ENCODE measurements at regions not wholly inside any gene's neighbourhood (a gene's known extent, or its start where the extent isn't known, plus 50 kb on each side); places are given as distances from the start of the nearest gene placed in this dataset.

GRCh38 chr4:128596853-128597252 lies 212.6 kb upstream of the JADE1 start:
- Histone ChIP-seq H3K36me3 (ENCODE audit: insufficient read depth, low read length) (no peaks in the 10 kb centered on the region), H3K4me2 (ENCODE audit: low read depth, low read length, poor library complexity, severe bottlenecking) (no peak overlapping the region), H2AFZ (ENCODE audit: low read length) (no peak overlapping the region), H3K27me3 (ENCODE audit: insufficient read depth, low read length, poor library complexity, severe bottlenecking) (no peaks in the 10 kb centered on the region), H4K20me1 (ENCODE audit: insufficient read depth, low read length, poor library complexity, severe bottlenecking) (no peaks in the 10 kb centered on the region), H3K4me1 (ENCODE audit: insufficient read depth, low read length, poor library complexity, severe bottlenecking) (no peaks in the 10 kb centered on the region), H3K9ac (ENCODE audit: low read depth, low read length, poor library complexity, severe bottlenecking) (no peak overlapping the region), H3K79me2 (ENCODE audit: insufficient read depth, low read length) (no peaks in the 10 kb centered on the region), H3K9me2 (replicated peaks; ENCODE audit: low read depth, low read length) (no peaks in the 10 kb centered on the region), H3K9me3 (ENCODE audit: insufficient read depth, low read depth, low read length) (no peaks in the 10 kb centered on the region), H3K4me3 (ENCODE audit: low read length, poor library complexity, severe bottlenecking) (no peak overlapping the region), H3F3A (ENCODE audit: low read depth) (no peaks in the 10 kb centered on the region)
- no peak for TF ChIP-seq EZH2phosphoT487 (IDR thresholded peaks at IDR 0.05; ENCODE audit: borderline replicate concordance)
- TF ChIP-seq, protein P1, sequence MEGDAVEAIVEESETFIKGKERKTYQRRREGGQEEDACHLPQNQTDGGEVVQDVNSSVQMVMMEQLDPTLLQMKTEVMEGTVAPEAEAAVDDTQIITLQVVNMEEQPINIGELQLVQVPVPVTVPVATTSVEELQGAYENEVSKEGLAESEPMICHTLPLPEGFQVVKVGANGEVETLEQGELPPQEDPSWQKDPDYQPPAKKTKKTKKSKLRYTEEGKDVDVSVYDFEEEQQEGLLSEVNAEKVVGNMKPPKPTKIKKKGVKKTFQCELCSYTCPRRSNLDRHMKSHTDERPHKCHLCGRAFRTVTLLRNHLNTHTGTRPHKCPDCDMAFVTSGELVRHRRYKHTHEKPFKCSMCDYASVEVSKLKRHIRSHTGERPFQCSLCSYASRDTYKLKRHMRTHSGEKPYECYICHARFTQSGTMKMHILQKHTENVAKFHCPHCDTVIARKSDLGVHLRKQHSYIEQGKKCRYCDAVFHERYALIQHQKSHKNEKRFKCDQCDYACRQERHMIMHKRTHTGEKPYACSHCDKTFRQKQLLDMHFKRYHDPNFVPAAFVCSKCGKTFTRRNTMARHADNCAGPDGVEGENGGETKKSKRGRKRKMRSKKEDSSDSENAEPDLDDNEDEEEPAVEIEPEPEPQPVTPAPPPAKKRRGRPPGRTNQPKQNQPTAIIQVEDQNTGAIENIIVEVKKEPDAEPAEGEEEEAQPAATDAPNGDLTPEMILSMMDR (conservative IDR thresholded peaks at IDR 0.05; ENCODE audit: low read length) = no peak

DNA sequence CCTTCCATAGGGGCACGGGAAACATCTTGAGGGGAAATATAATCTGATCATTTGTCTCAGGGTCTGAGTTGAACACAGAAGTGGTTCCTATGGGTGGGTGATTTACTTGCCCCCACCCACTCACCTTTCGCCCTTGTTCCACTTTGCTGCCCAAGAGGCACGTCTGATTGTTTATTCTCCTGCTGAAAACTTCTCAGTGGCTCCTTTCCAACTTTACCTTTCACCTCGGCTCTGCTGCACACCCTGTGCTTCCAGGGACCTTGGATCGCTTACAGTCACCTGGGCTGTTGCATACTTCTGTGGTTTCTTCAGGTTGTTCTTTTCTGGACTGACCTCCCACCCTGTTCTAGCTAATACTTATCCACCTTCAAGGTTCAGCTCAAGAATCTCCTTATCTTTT lies 213.4 kb upstream of the JADE1 start:
- no peak overlapping the region for H3K4me2 ChIP-seq (ENCODE audit: low read depth, low read length, poor library complexity, severe bottlenecking)
- no peaks in the 10 kb centered on the region for H3K9me2 ChIP-seq (replicated peaks; ENCODE audit: low read depth, low read length)
- no peaks in the 10 kb centered on the region for H3K36me3 ChIP-seq (ENCODE audit: insufficient read depth, low read length)

DNA sequence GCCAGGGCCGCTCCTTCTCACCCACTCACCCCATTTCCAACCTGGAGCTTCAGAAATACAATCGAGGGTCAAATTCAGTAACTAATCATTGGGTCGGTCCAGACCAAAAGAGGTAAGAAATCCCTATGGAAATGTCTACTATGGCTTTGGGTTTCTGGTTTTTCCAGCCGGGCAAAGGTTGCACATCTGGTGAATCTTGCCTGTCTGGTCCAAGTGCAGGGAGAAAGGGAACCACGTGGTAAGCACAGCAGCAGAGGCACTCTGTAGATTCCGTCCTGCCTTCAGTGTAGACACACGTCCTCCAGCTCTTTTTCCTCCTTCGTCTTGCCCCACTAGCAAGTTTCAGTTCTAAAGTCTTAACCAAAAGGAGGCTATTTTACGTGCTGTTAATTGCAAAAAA lies 218.0 kb upstream of the JADE1 start:
- no peaks in the 10 kb centered on the region for H4K20me1 ChIP-seq (ENCODE audit: insufficient read depth, low read length, poor library complexity, severe bottlenecking)
- H3K9me2 ChIP-seq (replicated peaks; ENCODE audit: low read depth, low read length) = no peaks in the 10 kb centered on the region
- H3K36me3 ChIP-seq (ENCODE audit: insufficient read depth, low read length) = no peaks in the 10 kb centered on the region
- no peak overlapping the region for H3K4me2 ChIP-seq (ENCODE audit: low read depth, low read length, poor library complexity, severe bottlenecking)
- no peaks in the 10 kb centered on the region for H3K4me1 ChIP-seq (ENCODE audit: insufficient read depth, low read length, poor library complexity, severe bottlenecking)
- no peak overlapping the region for H3K4me3 ChIP-seq (ENCODE audit: low read length, poor library complexity, severe bottlenecking)
- H3K79me2 ChIP-seq (ENCODE audit: insufficient read depth, low read length) = no peaks in the 10 kb centered on the region
- no peak overlapping the region for H3K9ac ChIP-seq (ENCODE audit: low read depth, low read length, poor library complexity, severe bottlenecking)
- H2AFZ ChIP-seq (ENCODE audit: low read length) = no peak overlapping the region
- H3K9me3 ChIP-seq (ENCODE audit: insufficient read depth, low read depth, low read length) = no peaks in the 10 kb centered on the region
- TF ChIP-seq, protein P1 (conservative IDR thresholded peaks at IDR 0.05; ENCODE audit: low read length) = no peak
- no peak for TF ChIP-seq EZH2phosphoT487 (IDR thresholded peaks at IDR 0.05; ENCODE audit: borderline replicate concordance)
- H3F3A ChIP-seq (ENCODE audit: low read depth) = no peaks in the 10 kb centered on the region
- H3K27me3 ChIP-seq (ENCODE audit: insufficient read depth, low read length, poor library complexity, severe bottlenecking) = no peaks in the 10 kb centered on the region

More for the DNA sequence above, 213.4 kb upstream of the JADE1 start:
- H4K20me1 ChIP-seq (ENCODE audit: insufficient read depth, low read length, poor library complexity, severe bottlenecking) = no peaks in the 10 kb centered on the region
- no peak overlapping the region for H2AFZ ChIP-seq (ENCODE audit: low read length)
- H3K4me3 ChIP-seq (ENCODE audit: low read length, poor library complexity, severe bottlenecking) = no peak overlapping the region
- TF ChIP-seq, protein P1 (conservative IDR thresholded peaks at IDR 0.05; ENCODE audit: low read length) = no peak
- TF ChIP-seq EZH2phosphoT487 (IDR thresholded peaks at IDR 0.05; ENCODE audit: borderline replicate concordance) = no peak
- H3K79me2 ChIP-seq (ENCODE audit: insufficient read depth, low read length) = no peaks in the 10 kb centered on the region
- H3F3A ChIP-seq (ENCODE audit: low read depth) = no peaks in the 10 kb centered on the region
- H3K4me1 ChIP-seq (ENCODE audit: insufficient read depth, low read length, poor library complexity, severe bottlenecking) = no peaks in the 10 kb centered on the region
- no peaks in the 10 kb centered on the region for H3K9me3 ChIP-seq (ENCODE audit: insufficient read depth, low read depth, low read length)
- H3K27me3 ChIP-seq (ENCODE audit: insufficient read depth, low read length, poor library complexity, severe bottlenecking) = no peaks in the 10 kb centered on the region
- no peak overlapping the region for H3K9ac ChIP-seq (ENCODE audit: low read depth, low read length, poor library complexity, severe bottlenecking)
